Activated CD4-positive, alpha-beta T cell treated with anti-CD3 and anti-CD28 coated beads, Interleukin-2, amount 10 ng/mL, durations not matched to agents 7 days and 5 days (primary cell): ENCODE measurements at regions not wholly inside any gene's neighbourhood (a gene's known extent, or its start where the extent isn't known, plus 50 kb on each side); places are given as distances from the start of the nearest gene placed in this dataset.

Experiments
- CTCF ChIA-PET: fragments of 350-600 bp; sonication (Branson Sonifier 250); formaldehyde crosslinking; loops from one replicate; lab custom pipeline; 2021; ENCODE audit warnings: antibody characterized with exemption; lab: Charles Lee
- POLR2A ChIA-PET: fragments of 350-600 bp; sonication (Branson Sonifier 250); formaldehyde crosslinking; loops from one replicate; lab custom pipeline; 2021; ENCODE audit warnings: antibody characterized with exemption; lab: Charles Lee
- DNase-seq: peaks from one replicate; pipeline ENCODE4 v3.0.0-alpha.2; 2020
- H3K27ac Mint-ChIP-seq: one replicate; pipeline ENCODE4 v1.8.0; 2021; ENCODE audit warnings: mild to moderate bottlenecking, moderate library complexity, mixed read lengths
- H3K27me3 Mint-ChIP-seq: one replicate; pipeline ENCODE4 v1.8.0; 2021; ENCODE audit warnings: mixed read lengths
- H3K36me3 Mint-ChIP-seq: one replicate; pipeline ENCODE4 v1.8.0; 2021; ENCODE audit warnings: low read depth, mixed read lengths
- H3K4me1 Mint-ChIP-seq: one replicate; pipeline ENCODE4 v1.8.0; 2021; ENCODE audit warnings: mixed read lengths
- H3K4me3 Mint-ChIP-seq: one replicate; pipeline ENCODE4 v1.8.0; 2021; ENCODE audit warnings: mild to moderate bottlenecking, moderate library complexity, mixed read lengths
- H3K9me3 Mint-ChIP-seq: one replicate; pipeline ENCODE4 v1.8.0; 2021; ENCODE audit warnings: mixed read lengths

DNA sequence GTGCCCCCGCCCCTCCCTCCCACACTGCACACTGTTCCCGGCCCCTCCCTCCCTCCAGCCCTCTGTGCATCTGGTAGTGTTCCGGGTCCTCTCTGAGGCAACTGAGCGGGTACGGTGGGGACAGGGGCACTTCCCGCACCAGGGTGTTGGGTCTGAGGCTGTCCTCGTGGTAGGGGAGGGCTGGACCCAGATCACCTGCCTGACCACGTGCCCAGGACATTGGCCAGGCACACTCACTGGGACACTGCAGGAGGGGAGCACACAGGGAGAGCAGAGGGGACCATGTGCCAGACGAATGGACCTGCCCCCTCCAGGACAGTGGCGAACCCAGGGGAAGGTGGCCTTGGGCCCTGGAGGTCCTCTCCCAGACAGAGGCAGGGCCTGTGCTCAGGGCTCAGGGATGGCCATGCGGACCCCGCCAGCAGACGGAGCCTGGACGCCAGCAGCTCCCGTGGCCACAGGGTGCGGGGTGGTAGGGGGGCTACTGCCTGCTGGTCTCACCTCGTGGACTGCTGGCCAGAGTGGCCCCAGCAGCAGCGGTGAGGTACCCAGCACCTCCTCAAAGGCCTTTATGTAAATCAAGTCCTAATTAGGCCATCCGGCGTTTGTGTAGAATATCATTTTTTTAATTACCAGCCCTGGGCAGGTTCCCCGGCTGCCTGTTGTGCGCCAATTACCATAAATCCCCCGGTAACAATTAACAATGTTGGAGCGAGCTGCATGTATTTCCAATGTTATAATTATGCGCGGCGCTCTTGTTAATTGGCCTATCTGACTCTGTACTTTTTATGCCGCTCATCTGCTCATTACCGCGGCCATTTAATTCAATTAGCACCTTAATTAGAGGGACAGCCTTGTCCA lies 106.9 kb downstream of the FAM53A start:
- ChIA-PET CTCF (no interaction called here), POLR2A (no interaction called here)
- DNase-seq: no peak
- no peak overlapping the region for H3K27ac Mint-ChIP-seq
- no peak overlapping the region for H3K4me3 Mint-ChIP-seq
- no peaks in the 10 kb centered on the region for H3K9me3 Mint-ChIP-seq
- H3K27me3 Mint-ChIP-seq: no peaks in the 10 kb centered on the region
- H3K4me1 Mint-ChIP-seq: peaks cover 11% of the 10 kb centered on the region
- no peaks in the 10 kb centered on the region for H3K36me3 Mint-ChIP-seq

DNA sequence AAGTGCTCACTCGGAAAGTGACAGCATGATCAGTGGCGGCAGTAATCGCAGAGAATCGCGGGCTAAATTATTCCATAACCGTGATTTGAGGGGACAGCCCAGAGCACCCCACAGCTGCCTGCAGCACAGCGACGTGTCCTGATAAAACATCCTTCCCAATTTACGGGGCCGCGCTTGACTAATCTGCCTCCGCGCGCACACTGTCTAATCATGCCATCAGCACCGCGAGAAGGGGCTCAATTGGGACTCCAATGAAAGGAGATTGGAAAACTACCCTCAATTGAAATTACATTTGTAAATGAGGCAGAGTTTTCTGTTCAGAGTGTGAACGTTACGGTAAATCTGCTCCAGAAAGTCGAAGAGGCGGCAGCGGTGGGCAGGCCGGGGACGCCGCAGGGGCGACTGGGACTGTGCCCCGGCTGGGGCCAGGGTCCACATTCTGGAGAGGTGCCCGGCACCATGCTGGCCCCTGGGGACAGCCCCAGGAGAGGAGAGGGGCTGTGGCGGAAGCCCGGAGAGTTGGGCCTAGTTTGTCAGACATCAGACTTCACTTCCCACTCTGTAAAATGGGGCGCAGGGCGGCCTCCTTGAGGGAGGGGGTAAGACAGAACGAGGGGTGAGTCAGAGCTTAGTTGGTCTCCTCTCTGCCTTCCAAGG lies 107.7 kb downstream of the FAM53A start:
- DNase-seq: no peak
- POLR2A ChIA-PET: no interaction called here
- no peak overlapping the region for H3K4me3 Mint-ChIP-seq
- H3K9me3 Mint-ChIP-seq: no peaks in the 10 kb centered on the region
- CTCF ChIA-PET: no interaction called here
- no peak overlapping the region for H3K27ac Mint-ChIP-seq
- no peaks in the 10 kb centered on the region for H3K27me3 Mint-ChIP-seq
- H3K36me3 Mint-ChIP-seq: no peaks in the 10 kb centered on the region
- peaks cover 6% of the 10 kb centered on the region for H3K4me1 Mint-ChIP-seq

DNA sequence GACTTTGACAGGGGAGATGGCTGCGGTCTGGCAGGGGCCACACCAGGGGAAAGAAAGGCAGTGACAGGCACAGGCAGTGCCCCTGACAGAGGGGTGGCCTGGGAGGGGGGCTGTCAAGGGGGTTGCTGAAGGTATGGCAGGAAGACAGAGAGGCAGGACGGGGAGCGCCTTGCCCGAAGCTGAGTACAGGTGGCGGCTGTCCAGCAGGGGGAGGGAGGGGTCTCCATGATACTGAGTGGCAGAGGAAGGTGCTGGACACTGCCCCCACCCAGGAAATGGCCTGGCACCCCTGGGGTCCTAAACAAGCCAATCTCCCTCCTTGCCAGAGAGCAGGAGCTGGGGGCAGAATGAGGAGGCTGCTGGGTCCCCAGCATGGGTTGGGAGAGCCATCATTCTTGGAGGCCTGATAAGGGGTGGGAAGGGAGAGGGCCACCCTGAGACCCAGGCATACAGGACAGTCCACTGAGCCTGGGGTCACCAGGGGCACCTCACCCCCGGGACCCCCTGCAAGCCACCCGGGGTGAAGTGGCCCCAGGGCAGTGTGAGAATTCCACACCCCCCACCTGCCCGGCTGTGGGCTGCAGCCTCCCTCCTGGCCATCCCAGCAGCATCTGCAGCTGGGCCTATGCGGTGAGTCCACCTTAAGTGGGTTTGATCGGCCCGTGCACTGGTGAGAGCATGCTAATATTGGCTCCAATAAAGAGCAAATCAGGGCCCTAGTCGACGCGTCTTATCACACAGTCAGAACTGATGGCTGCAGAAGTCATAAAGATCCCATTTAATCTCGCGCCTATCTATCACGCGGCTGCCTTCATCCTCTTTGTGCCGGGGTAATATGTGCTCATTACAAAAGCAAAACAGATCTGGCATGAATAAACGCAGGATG lies 108.5 kb downstream of the FAM53A start:
- Mint-ChIP-seq H3K27me3 (no peaks in the 10 kb centered on the region), H3K36me3 (no peaks in the 10 kb centered on the region), H3K27ac (no peak overlapping the region), H3K4me1 (peaks cover 3% of the 10 kb centered on the region), H3K4me3 (no peak overlapping the region), H3K9me3 (no peaks in the 10 kb centered on the region)
- ChIA-PET CTCF (no interaction called here), POLR2A (no interaction called here)
- no peak for DNase-seq

DNA sequence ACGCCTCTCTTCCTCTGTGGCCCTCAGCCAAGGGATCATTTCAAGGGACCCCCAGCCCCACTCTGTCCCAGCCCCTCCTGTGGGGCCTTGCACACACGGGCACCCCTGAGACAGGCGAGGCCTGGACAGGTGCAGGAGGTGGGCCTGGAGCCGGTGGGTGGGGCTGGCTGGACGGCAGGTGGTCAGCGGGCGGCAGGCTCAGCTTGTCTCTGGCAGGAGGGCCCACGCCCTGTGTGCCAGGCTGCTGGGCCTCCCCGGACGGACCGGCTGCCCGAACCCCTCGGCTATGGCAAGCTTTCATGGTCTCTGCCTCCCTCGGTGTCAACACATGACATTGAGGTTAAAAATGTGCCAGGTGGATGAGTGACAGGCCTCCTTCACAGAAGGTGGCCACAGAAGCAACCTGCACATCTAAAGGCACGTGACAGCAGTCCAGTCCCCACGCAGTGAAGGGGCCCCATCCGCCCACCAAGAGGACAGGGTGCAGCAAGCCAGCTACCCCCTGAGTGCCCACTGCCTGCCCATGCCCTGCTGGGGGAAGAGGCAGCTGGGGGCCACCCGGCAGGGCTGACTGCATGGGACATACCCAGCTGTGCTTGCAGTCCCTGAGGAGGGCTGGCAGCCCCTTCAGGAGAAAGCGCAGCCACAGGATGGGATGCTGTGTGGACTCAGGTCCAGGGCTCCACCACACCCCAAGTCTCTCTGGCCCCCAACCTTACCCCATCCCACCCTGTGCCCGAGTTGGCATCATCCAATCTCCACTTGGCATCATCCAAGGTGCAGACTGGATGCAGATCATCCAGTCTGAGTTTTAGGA lies 109.3 kb downstream of the FAM53A start:
- POLR2A ChIA-PET: no interaction called here
- CTCF ChIA-PET: no interaction called here
- no peak overlapping the region for H3K4me3 Mint-ChIP-seq
- no peak for DNase-seq
- H3K27me3 Mint-ChIP-seq: no peaks in the 10 kb centered on the region
- no peak overlapping the region for H3K27ac Mint-ChIP-seq
- no peaks in the 10 kb centered on the region for H3K9me3 Mint-ChIP-seq
- peaks cover 3% of the 10 kb centered on the region for H3K4me1 Mint-ChIP-seq
- no peaks in the 10 kb centered on the region for H3K36me3 Mint-ChIP-seq

DNA sequence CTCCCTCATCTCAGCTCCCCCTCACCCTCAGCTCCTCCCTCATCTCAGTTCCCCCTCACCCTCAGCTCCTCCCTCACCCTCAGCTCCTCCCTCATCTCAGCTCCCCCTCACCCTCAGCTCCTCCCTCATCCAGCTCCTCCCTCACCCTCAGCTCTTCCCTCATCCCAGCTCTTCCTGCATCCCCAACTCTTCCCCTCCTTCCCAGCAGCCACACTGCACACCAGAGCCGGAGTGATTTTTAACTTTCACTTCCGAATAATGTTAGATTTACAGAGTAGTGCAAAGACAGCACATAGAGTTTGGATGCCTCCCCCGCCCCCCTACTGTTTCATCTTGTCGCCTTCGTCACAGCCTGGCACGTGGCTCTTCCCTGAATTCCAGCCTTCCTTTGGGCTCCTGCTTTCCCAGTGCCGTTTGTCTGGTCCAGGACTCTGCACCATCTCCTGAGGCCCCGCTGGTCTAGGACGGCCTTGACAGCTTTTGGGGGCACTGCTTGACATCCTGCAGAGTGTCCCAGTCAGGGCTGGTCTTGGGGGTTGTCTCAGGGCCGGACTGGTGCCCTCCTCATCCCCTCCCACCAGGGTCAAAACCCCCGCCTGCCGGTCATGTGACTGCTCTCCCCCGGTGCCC lies 110.2 kb downstream of the FAM53A start:
- no peak overlapping the region for H3K27ac Mint-ChIP-seq
- CTCF ChIA-PET: interaction anchor here (0.6 to 0.9 kb wide), 2 partner anchors 24 to 130 kb away, joined by 3 read pairs; no protein-coding TSS in a partner anchor
- POLR2A ChIA-PET: no interaction called here
- no peaks in the 10 kb centered on the region for H3K27me3 Mint-ChIP-seq
- H3K4me3 Mint-ChIP-seq: no peak overlapping the region
- DNase-seq: no peak
- no peaks in the 10 kb centered on the region for H3K36me3 Mint-ChIP-seq
- no peaks in the 10 kb centered on the region for H3K9me3 Mint-ChIP-seq
- peaks cover 3% of the 10 kb centered on the region for H3K4me1 Mint-ChIP-seq

DNA sequence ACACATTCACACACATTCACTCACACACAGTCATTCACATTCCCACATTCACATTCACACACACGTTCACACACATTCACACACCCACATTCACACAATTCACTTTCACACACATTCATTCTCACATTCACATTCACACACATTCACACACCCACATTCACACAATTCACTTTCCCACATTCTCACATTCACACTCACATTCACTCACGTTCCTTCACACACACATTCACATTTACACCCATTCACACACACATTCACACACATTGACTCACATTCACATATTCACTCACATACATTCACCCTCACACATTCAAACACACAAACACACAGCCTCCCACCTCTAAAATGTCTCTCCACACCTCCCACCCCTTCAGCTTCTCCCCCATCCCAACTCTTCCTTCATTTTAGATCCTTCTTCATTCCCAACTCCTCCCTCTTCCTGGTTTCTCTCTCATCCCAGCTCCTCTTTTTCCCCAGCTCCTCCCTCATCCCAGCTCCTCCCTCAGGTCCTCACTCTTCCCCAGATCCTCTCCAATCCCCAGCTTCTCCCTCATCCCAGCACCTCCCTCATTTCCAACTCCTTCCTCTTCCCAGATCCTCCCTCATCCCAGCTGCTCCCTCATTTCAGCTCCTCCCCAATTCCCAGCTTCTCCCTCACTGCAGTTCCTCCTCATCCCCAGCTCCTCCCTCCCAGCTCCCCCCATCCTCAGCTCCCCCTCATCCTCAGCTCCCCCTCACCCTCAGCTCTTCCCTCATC lies 111.0 kb downstream of the FAM53A start:
- Mint-ChIP-seq H3K9me3 (no peaks in the 10 kb centered on the region), H3K4me1 (peaks cover under 1% of the 10 kb centered on the region), H3K36me3 (no peaks in the 10 kb centered on the region), H3K27ac (no peak overlapping the region), H3K27me3 (no peaks in the 10 kb centered on the region), H3K4me3 (no peak overlapping the region)
- DNase-seq: no peak
- CTCF ChIA-PET: interaction anchor here (0.6 to 0.9 kb wide), 2 partner anchors 23 to 130 kb away, joined by 3 read pairs; no protein-coding TSS in a partner anchor
- POLR2A ChIA-PET: no interaction called here

DNA sequence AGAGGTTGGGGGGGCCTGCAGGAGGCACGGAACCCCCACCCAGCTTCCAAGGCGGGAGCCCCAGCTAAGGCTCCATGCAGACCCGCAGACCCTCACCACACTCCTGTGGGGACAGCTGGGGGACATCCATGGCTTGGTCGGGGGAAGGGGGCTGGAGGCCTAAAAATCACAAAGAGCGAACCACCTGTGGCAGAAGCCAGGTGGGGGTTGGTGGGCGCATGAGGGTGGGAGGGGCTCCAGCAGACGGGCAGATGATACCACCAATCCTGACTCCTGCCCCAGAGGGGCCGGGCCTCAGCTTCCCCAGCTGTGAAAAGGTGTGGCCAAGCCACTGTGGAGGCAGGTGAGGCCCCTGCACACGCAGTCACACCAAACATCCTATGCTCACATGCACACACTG lies 111.6 kb downstream of the FAM53A start:
- Mint-ChIP-seq H3K36me3 (no peaks in the 10 kb centered on the region), H3K27ac (no peak overlapping the region), H3K4me1 (no peaks in the 10 kb centered on the region), H3K4me3 (no peak overlapping the region), H3K27me3 (no peaks in the 10 kb centered on the region), H3K9me3 (no peaks in the 10 kb centered on the region)
- POLR2A ChIA-PET: no interaction called here
- CTCF ChIA-PET: no interaction called here
- no peak for DNase-seq

DNA sequence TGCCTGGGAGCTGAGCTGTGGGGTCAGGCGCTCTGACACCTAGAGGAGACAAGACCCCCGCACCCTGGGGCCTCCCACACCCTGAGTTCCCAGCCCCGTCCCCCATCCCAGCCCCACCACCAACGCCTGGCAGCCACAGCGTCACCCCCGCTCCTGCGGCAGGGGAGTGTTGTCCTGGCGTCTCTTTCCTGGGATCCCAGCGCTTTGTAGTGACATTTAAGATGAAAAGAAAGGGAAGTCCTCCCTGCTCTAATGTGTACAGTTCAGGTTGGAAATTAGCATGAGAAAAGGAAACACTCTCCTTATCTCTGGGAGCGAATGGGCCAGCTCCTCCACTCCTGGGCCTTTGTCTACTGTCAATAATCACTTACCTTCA lies 112.1 kb downstream of the FAM53A start:
- CTCF ChIA-PET: interaction anchor here (1.2 kb wide), 1 partner anchor 9 kb away, joined by 3 read pairs; no protein-coding TSS in a partner anchor
- POLR2A ChIA-PET: no interaction called here
- H3K36me3 Mint-ChIP-seq: no peaks in the 10 kb centered on the region

DNA sequence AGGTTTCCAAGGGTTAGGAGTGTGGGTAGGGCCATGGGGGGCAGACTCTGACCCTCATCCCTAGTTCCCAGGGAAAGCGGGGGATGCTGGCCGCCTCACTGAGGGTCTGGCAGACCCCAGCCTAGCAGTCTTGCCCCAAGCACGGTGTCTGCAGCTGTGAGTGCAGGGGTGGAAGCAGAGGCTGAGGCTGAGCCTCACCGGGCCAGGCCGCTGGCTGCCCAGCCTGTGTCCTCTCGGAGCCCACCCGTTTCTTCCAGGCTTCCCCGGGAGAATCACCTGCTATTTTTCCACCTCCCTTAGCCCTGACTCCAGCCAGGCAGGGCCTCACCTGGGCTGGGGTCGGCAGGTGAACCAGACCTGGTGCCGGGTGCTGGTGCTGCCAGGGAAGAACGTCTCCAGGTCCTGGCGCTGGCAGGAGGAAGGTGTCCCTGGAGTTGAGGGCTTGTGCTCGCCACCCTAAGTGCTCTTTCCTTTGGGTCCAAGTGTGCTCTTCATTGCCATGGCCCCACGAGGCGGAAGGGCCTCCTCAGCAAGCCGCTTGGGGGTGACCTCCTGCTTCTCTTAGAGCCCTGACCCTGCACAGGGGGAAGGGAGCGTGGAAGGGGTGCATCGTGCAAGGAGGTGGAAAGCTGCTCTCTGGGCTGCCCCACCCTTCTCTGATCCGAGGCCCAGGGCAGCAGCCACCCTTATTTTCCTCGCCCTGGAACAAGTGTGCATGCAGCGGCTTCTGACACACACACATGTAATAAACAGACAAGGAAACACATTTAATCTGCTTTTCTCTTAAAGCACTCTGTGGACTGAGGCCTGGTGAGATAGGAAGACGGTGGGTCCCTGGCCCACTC lies 112.7 kb downstream of the FAM53A start:
- Mint-ChIP-seq H3K9me3 (no peaks in the 10 kb centered on the region), H3K36me3 (no peaks in the 10 kb centered on the region), H3K27me3 (no peaks in the 10 kb centered on the region), H3K27ac (no peak overlapping the region), H3K4me1 (no peaks in the 10 kb centered on the region), H3K4me3 (no peak overlapping the region)
- CTCF ChIA-PET: interaction anchor here (1.2 kb wide), 1 partner anchor 10 kb away, joined by 3 read pairs; no protein-coding TSS in a partner anchor
- POLR2A ChIA-PET: no interaction called here
- DNase-seq: no peak

More for the DNA sequence above, 112.1 kb downstream of the FAM53A start:
- Mint-ChIP-seq H3K27ac (no peak overlapping the region), H3K4me3 (no peak overlapping the region), H3K27me3 (no peaks in the 10 kb centered on the region), H3K9me3 (no peaks in the 10 kb centered on the region), H3K4me1 (no peaks in the 10 kb centered on the region)
- no peak for DNase-seq

DNA sequence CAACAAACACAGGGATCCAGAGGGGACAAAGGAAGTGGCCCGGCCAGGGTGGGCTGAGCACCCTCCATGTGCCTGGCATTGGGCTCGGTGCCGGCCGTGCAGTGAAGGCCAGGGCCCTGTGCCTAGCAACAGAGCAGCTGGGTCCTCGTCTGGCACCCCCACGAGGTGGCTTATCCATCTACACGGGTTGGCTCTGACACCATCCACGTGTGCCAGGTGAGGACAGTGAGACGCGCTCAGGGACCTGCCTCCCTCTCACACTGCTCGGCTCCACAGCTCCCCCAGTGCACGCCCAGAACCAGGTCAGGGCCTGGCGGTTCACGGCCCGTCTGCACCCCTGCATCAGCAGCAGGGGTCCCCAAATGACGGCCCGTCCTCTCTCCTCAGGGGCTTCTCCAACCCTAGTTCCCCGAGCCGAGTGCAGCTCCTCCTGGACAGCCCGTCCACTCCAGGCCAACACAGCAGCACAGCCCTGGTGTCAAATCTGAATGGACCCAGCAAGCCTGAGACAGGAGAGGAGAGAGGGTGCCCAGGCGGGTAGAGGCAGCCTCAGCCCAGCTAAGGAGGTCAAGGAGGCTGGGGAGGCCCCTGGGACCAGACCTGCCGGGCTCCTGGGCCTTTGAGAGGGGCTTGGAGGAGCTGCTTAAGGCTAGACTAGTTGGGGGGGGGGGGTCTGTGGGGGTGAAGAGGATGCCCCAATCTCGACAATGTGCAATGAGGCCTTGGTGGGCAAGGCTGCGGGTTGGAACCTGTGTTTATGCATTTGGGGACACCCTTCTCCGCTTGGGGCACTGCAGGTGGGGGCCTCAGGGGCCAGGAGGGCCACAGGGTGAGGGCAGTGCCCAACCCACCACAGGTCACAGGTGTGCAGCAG lies 113.6 kb downstream of the FAM53A start:
- no peaks in the 10 kb centered on the region for H3K27me3 Mint-ChIP-seq
- H3K4me3 Mint-ChIP-seq: no peak overlapping the region
- CTCF ChIA-PET: no interaction called here
- POLR2A ChIA-PET: no interaction called here
- H3K36me3 Mint-ChIP-seq: no peaks in the 10 kb centered on the region
- H3K4me1 Mint-ChIP-seq: peaks cover 3% of the 10 kb centered on the region
- H3K9me3 Mint-ChIP-seq: no peaks in the 10 kb centered on the region
- H3K27ac Mint-ChIP-seq: no peak overlapping the region
- no peak for DNase-seq
